ENCODE measurements at regions not wholly inside any gene's neighbourhood (a gene's known extent, or its start where the extent isn't known, plus 50 kb on each side); places are given as distances from the start of the nearest gene placed in this dataset.

DNA sequence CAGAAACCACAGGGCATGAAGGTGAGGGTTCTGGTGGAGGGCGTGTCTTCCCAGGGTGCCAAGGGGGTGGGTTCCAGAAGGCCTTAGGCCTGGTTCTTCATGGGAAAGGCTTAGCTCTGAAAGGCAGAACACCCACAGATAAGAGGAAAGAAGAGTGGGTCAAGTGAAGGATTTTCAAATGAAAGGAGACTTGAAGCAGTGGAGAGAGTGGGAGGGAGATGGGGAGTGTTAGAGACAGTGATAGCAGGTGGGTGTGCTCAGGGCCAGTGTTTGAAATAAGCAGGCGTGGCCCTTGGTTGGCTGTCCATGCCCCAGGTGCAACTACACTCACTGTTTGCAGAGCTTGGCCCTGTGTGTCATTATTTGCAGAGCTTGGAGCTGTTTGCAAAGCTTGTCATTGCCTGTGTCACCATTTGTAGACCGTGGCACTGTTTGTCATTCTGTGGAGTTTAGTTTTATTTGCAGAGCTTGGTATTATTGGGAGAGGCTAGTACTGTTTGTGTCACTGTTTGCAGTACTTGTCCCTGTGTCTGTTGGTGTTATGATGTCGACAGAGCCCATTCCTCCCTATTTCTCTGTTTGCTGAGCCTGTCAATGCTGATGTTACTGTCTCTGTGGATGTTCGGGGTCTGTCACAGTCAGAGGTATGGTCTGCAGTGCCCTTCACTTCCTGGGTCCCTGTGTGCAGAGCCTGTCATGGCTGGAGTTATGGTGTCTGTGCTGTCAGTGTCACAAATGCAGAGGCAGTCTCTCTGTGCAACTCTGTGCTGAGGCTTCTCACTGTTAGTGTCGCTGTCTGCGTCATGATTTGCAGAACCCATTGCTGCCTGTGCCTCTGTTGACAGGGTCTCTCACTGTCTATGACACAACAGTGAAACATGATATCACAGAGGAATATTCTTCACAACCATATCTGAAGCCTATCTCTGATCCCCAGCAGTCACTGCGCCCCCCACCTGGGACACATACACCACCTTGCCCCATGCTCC lies 127.7 kb upstream of the LRFN2 start:
- DNase-seq (no peak), ATAC-seq (ENCODE audit: low read depth in 2 of 2) (no peak)
- H3K36me3 Mint-ChIP-seq = no peaks in the 10 kb centered on the region
- H3K27me3 Mint-ChIP-seq = peaks cover 0 to 25% (median 5%) of the 10 kb centered on the region in 3 donors
- no peak overlapping the region for H3K4me3 Mint-ChIP-seq
- peak overlapping the region in 2 of 6 donors; percentile 46 to 83 for H3K27ac Mint-ChIP-seq
- peaks cover 11 to 29% (median 15%) of the 10 kb centered on the region in 3 donors for H3K4me1 Mint-ChIP-seq
- H3K9me3 Mint-ChIP-seq = peaks cover 0 to 1% (median 0%) of the 10 kb centered on the region in 7 donors

- H3K4me3 Mint-ChIP-seq = no peak overlapping the region
- H3K36me3 Mint-ChIP-seq = no peaks in the 10 kb centered on the region
- H3K27me3 Mint-ChIP-seq = peaks cover 0 to 25% (median 5%) of the 10 kb centered on the region in 3 donors
- peaks cover 5 to 22% (median 8%) of the 10 kb centered on the region in 3 donors for H3K4me1 Mint-ChIP-seq
- DNase-seq (no peak), ATAC-seq (ENCODE audit: low read depth in 2 of 2) (no peak)
- peak overlapping the region in 1 of 6 donors; percentile 83 for H3K27ac Mint-ChIP-seq
- H3K9me3 Mint-ChIP-seq = peaks cover 0 to 2% (median 0%) of the 10 kb centered on the region in 7 donors
Measured at GRCh38 chr6:40714143-40714542, 127.0 kb upstream of the LRFN2 start.

GRCh38 chr6:40713002-40713719 lies 126.0 kb upstream of the LRFN2 start:
- H3K9me3 Mint-ChIP-seq = peaks cover 0 to 3% (median 0%) of the 10 kb centered on the region in 7 donors
- H3K27ac Mint-ChIP-seq = no peak overlapping the region
- peaks cover 5 to 25% (median 5%) of the 10 kb centered on the region in 3 donors for H3K27me3 Mint-ChIP-seq
- DNase-seq (no peak), ATAC-seq (ENCODE audit: low read depth in 2 of 2) (no peak)
- H3K4me1 Mint-ChIP-seq = peaks cover 5 to 19% (median 5%) of the 10 kb centered on the region in 3 donors
- H3K36me3 Mint-ChIP-seq = no peaks in the 10 kb centered on the region
- no peak overlapping the region for H3K4me3 Mint-ChIP-seq

DNA sequence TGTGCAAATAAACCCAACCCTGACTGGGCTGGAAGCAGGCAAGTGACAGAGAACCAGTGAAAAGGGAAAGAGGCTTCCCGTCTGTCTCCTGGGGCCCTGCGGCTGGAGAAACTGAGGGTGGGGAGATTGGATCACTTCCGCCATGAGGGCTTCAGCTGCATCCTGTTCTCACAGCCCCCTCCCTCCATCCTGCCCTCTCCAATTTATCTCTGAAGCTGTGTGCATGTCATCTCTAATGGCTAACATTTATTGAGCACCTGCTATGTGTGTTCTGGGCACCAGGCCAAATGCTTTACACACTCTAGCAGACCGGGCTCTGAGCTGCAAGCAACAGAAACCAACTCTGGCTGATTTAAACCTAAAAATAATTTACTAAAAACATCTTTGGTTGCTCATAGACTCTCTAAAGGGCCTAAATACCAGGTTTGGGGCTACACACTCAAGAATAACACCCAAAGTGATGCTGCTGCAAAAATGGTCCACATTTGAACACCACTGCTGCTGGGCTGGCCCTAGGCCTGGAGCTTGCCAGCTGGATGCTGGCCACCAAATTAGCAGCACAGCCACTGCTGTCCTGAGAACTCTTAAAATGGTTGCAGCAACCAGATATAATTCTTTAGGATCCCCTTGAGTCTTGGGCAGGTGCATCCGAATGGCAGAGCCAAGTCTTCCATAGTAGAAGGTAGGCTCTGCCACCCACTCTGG lies 123.6 kb upstream of the LRFN2 start:
- Mint-ChIP-seq H3K4me1 (peaks cover 3 to 16% (median 5%) of the 10 kb centered on the region in 3 donors), H3K27ac (no peak overlapping the region), H3K9me3 (peaks cover 0 to 3% (median 0%) of the 10 kb centered on the region in 7 donors), H3K4me3 (no peak overlapping the region), H3K27me3 (peaks cover 5 to 25% (median 5%) of the 10 kb centered on the region in 3 donors), H3K36me3 (no peaks in the 10 kb centered on the region)
- no peak for ATAC-seq (ENCODE audit: low read depth in 2 of 2)
- no peak for DNase-seq

DNA sequence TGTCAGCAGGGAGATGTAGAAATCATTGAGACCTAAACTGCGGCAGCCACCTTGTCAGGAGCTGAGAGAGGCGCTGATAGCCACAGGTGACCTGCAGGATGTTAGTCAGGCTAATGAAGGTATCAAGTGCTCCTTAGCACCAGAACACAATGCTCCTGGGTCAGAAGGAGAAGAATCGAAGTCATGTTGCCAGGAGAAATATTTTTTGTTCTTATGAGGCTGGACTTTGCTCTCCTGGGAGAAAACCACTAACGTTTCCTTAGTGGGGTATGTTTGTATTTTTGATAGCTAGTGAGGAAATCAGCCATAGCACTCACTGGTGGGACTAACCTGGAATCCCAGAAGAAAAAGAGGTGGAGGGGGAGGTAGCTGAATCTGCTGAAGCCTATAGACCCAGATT lies 120.9 kb upstream of the LRFN2 start:
- ATAC-seq (ENCODE audit: low read depth in 2 of 2) = no peak
- no peaks in the 10 kb centered on the region for H3K36me3 Mint-ChIP-seq
- no peak overlapping the region for H3K4me3 Mint-ChIP-seq
- no peak for DNase-seq
- H3K9me3 Mint-ChIP-seq = peaks cover 0 to 3% (median 0%) of the 10 kb centered on the region in 7 donors
- peaks cover 5 to 16% (median 9%) of the 10 kb centered on the region in 3 donors for H3K27me3 Mint-ChIP-seq
- H3K4me1 Mint-ChIP-seq = peaks cover 5 to 11% (median 11%) of the 10 kb centered on the region in 3 donors
- H3K27ac Mint-ChIP-seq = peak overlapping the region in 1 of 6 donors; percentile 47

GRCh38 chr6:40706178-40706577 lies 119.0 kb upstream of the LRFN2 start:
- Mint-ChIP-seq H3K4me1 (peaks cover 5 to 17% (median 13%) of the 10 kb centered on the region in 3 donors), H3K27me3 (peaks cover 0 to 12% (median 4%) of the 10 kb centered on the region in 3 donors), H3K4me3 (no peak overlapping the region), H3K9me3 (peaks cover 0 to 3% (median 0%) of the 10 kb centered on the region in 7 donors), H3K36me3 (no peaks in the 10 kb centered on the region), H3K27ac (no peak overlapping the region)
- DNase-seq = no peak
- ATAC-seq (ENCODE audit: low read depth in 2 of 2) = no peak

GRCh38 chr6:40705354-40705753 lies 118.2 kb upstream of the LRFN2 start:
- no peak for ATAC-seq (ENCODE audit: low read depth in 2 of 2)
- Mint-ChIP-seq H3K36me3 (no peaks in the 10 kb centered on the region), H3K27ac (no peak overlapping the region), H3K4me1 (peaks cover 5 to 17% (median 8%) of the 10 kb centered on the region in 3 donors), H3K9me3 (peaks cover 0 to 3% (median 0%) of the 10 kb centered on the region in 7 donors), H3K27me3 (peaks cover 0 to 12% (median 4%) of the 10 kb centered on the region in 3 donors), H3K4me3 (no peak overlapping the region)
- no peak for DNase-seq

- no peaks in the 10 kb centered on the region for H3K9me3 Mint-ChIP-seq
- peaks cover 5 to 17% (median 6%) of the 10 kb centered on the region in 3 donors for H3K4me1 Mint-ChIP-seq
- H3K36me3 Mint-ChIP-seq = no peaks in the 10 kb centered on the region
- peaks cover 0 to 7% (median 4%) of the 10 kb centered on the region in 3 donors for H3K27me3 Mint-ChIP-seq
- DNase-seq = no peak
- H3K27ac Mint-ChIP-seq = no peak overlapping the region
- no peak overlapping the region for H3K4me3 Mint-ChIP-seq
- no peak for ATAC-seq (ENCODE audit: low read depth in 2 of 2)
Measured at GRCh38 chr6:40701352-40702007, 114.3 kb upstream of the LRFN2 start.

DNA sequence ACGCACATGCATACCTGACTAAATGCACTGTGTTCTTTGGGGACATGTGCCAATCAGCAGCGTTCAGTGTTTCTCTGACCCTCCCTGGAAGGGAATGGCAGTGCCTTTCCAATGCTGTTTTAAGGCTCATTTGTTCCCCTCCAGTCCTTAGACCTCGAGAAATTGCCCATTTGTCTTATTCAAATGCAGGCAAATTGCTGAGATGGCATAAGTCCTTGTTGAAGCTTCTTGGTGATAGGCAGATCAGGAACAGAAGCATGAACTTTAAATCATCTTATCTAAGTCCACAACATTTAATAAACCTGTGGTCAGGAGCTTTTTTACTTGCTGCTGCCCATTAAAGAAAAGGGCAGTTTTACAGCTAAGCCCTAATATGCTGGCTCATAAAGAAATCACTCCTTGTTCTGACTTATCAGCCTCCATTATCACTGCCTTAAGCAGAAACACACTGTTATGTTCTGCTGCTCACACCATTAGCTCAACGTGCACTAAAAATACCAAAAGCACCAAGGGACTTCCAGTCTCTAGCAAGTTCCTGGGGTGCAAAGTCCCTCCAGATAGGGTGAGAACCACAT lies 112.9 kb upstream of the LRFN2 start:
- DNase-seq (no peak), ATAC-seq (ENCODE audit: low read depth in 2 of 2) (no peak)
- Mint-ChIP-seq H3K9me3 (no peaks in the 10 kb centered on the region), H3K27ac (no peak overlapping the region), H3K4me3 (no peak overlapping the region), H3K36me3 (no peaks in the 10 kb centered on the region), H3K4me1 (peaks cover 7 to 17% (median 11%) of the 10 kb centered on the region in 3 donors), H3K27me3 (peaks cover 0 to 7% (median 4%) of the 10 kb centered on the region in 3 donors)

DNA sequence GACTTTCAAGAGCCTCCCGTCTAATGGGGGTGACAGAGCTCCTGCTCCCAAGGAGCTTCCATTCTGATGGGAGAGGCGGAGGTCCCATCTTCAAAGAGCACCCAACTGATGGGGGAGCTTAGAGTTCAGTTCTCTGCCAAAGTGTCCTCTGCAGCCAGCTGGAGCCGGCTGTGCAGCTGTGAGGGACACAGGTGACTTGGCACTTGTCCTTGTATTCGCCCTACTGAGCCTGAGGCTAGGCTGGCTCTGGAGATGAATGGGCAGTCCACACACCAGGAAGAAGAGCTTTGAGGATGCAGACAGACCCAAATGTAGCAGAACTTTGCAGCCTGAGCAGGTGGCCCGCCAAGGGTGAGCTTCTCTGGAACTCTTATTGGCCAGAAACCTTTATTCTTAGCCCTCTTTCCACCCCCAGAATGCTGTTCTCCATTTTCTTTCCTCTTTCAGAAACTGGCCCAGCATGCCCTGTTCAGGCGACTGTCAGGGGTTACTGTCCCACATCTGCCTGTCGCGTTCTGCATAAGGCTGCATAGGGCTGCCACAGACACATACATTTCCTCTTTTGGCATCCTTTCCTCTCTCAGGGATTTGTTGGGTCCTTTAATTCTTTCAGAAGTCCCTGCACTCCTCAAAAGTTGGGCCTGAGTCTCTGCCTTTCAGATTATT lies 108.7 kb upstream of the LRFN2 start:
- H3K4me3 Mint-ChIP-seq = no peak overlapping the region
- no peaks in the 10 kb centered on the region for H3K36me3 Mint-ChIP-seq
- DNase-seq = no peak
- no peaks in the 10 kb centered on the region for H3K9me3 Mint-ChIP-seq
- H3K4me1 Mint-ChIP-seq = peaks cover 0 to 5% (median 3%) of the 10 kb centered on the region in 3 donors
- H3K27me3 Mint-ChIP-seq = no peaks in the 10 kb centered on the region
- peak overlapping the region in 1 of 6 donors; percentile 48 for H3K27ac Mint-ChIP-seq
- ATAC-seq (ENCODE audit: low read depth in 2 of 2) = no peak

GRCh38 chr6:40695114-40695513 lies 108.0 kb upstream of the LRFN2 start:
- DNase-seq = no peak
- Mint-ChIP-seq H3K4me1 (peaks cover 0 to 5% (median 3%) of the 10 kb centered on the region in 3 donors), H3K27me3 (no peaks in the 10 kb centered on the region), H3K27ac (peak overlapping the region in 2 of 6 donors; percentile 7 to 30), H3K4me3 (peak overlapping the region in 1 of 8 donors; percentile 47), H3K36me3 (no peaks in the 10 kb centered on the region), H3K9me3 (no peaks in the 10 kb centered on the region)
- no peak for ATAC-seq (ENCODE audit: low read depth in 2 of 2)

GRCh38 chr6:40693768-40694167 lies 106.6 kb upstream of the LRFN2 start:
- Mint-ChIP-seq H3K27ac (no peak overlapping the region), H3K27me3 (peaks cover 0 to 2% (median 0%) of the 10 kb centered on the region in 3 donors), H3K4me1 (peaks cover 0 to 5% (median 3%) of the 10 kb centered on the region in 3 donors), H3K9me3 (no peaks in the 10 kb centered on the region), H3K36me3 (no peaks in the 10 kb centered on the region), H3K4me3 (no peak overlapping the region)
- no peak for DNase-seq
- ATAC-seq (ENCODE audit: low read depth in 2 of 2) = no peak
